ENCODE measurements at regions not wholly inside any gene's neighbourhood (a gene's known extent, or its start where the extent isn't known, plus 50 kb on each side); places are given as distances from the start of the nearest gene placed in this dataset.

- no peak for TF ChIP-seq YY1 (IDR thresholded peaks at IDR 0.05; ENCODE audit: insufficient read depth, insufficient read length)
- no peak for TF ChIP-seq ZNF274 (IDR thresholded peaks at IDR 0.05; ENCODE audit: low read depth, low read length)
- TF ChIP-seq SUZ12 (IDR thresholded peaks at IDR 0.05; ENCODE audit: extremely low read depth, insufficient read depth, insufficient read length), result no peak
Measured at GRCh38 chr2:104673225-104673624, 180.7 kb upstream of the POU3F3 start.
